HepG2 (cell line): ENCODE measurements at regions not wholly inside any gene's neighbourhood (a gene's known extent, or its start where the extent isn't known, plus 50 kb on each side); places are given as distances from the start of the nearest gene placed in this dataset.

ENCODE experiments used
- FOXM1 ChIP-seq: sonication (generic); formaldehyde crosslinking; IDR thresholded peaks from 2 replicates; pipeline ENCODE4 v1.5.0; 2020; ENCODE audit warnings: missing genetic modification reagents
- MATR3 ChIP-seq: sonication (generic); formaldehyde crosslinking; IDR thresholded peaks from 2 replicates; pipeline ENCODE4 v1.4.0; 2020; ENCODE audit warnings: missing genetic modification reagents
- MEIS1 ChIP-seq: sonication (generic); formaldehyde crosslinking; IDR thresholded peaks from 2 replicates; pipeline ENCODE4 v1.9.0; 2021; ENCODE audit warnings: mild to moderate bottlenecking, missing genetic modification reagents, moderate library complexity, borderline replicate concordance
- PHF5A ChIP-seq: IDR thresholded peaks from one replicate; pipeline ENCODE4 v1.6.1; 2018; ENCODE audit warnings: low read depth, missing genetic modification reagents; ENCODE audit not compliant: unreplicated experiment
- SRF ChIP-seq: IDR thresholded peaks from 2 replicates; pipeline ENCODE4 v1.6.1; 2011; ENCODE audit warnings: mild to moderate bottlenecking, low read depth, low read length, moderate library complexity
- ZNF672 ChIP-seq: sonication (generic); formaldehyde crosslinking; IDR thresholded peaks from 2 replicates; pipeline ENCODE4 v1.8.1; 2022; ENCODE audit warnings: missing genetic modification reagents

- TF ChIP-seq PHF5A (CRISPR knock-in tag) (no peak), SRF (no peak), MEIS1 (CRISPR knock-in tag) (no peak), ZNF672 (no peak), FOXM1 (CRISPR knock-in tag) (no peak), MATR3 (CRISPR knock-in tag) (no peak)
Observed at GRCh38 chr18:41343808-41344207, 611.2 kb upstream of the PIK3C3 start.
